SK-N-SH (cell line): ENCODE measurements at regions not wholly inside any gene's neighbourhood (a gene's known extent, or its start where the extent isn't known, plus 50 kb on each side); places are given as distances from the start of the nearest gene placed in this dataset.

Experiments
- CTCF ChIA-PET: fragments of 300-600, 350-600 bp; formaldehyde crosslinking; extraction: SDS; loops from one replicate; lab custom pipeline; 2021; lab: Yijun Ruan, JAX
- POLR2A ChIA-PET: fragments of 350-600 bp; sonication (Branson Sonifier 250); formaldehyde crosslinking; extraction: SDS; loops from one replicate; lab custom pipeline; 2020; ENCODE audit warnings: antibody characterized with exemption, inconsistent platforms; lab: Yijun Ruan, JAX
- DNase-seq: peaks from one replicate; pipeline ENCODE4 v3.0.0; 2012
- H2AFZ ChIP-seq: fragments of 200-600 bp; sonication (generic); 2 replicates; pipeline ENCODE4 v1.8.1; 2016; ENCODE audit warnings: antibody characterized with exemption, mild to moderate bottlenecking, low read depth
- H3F3A ChIP-seq: fragments of 200-600 bp; sonication (generic); replicated peaks from 2 replicates; pipeline ENCODE3; 2016; ENCODE audit warnings: antibody characterized with exemption, mild to moderate bottlenecking; ENCODE audit not compliant: insufficient read depth
- H3K27ac ChIP-seq, 2 experiments: fragments of 200-500 bp in 1 of 2; fragments of 200-600 bp in 1 of 2; sonication (Bioruptor generic) in 1 of 2; sonication (generic), shearing (Covaris generic) in 1 of 2; 2 replicates each; pipeline versions ENCODE4 v1.5.1 to v1.6.1; 2014 to 2016; ENCODE audit warnings: low read depth in 2 of 2, inconsistent platforms in 1 of 2, low read length in 1 of 2, mild to moderate bottlenecking in 1 of 2, mixed read lengths in 1 of 2
- H3K27me3 ChIP-seq: fragments of 200-600 bp; sonication (generic), shearing (Covaris generic); 2 replicates; pipeline ENCODE4 v1.6.1; 2016; ENCODE audit warnings: mixed run types; ENCODE audit not compliant: insufficient read depth
- H3K36me3 ChIP-seq, 2 experiments: fragments of 200-500 bp in 1 of 2; fragments of 200-600 bp in 1 of 2; sonication (Bioruptor generic) in 1 of 2; sonication (generic) in 1 of 2; replicated peaks in 1 of 2; 2 replicates each; pipeline versions ENCODE3 to v1.5.1; 2014 to 2016; ENCODE audit warnings: low read length in 1 of 2, mild to moderate bottlenecking in 1 of 2; ENCODE audit not compliant: insufficient read depth in 2 of 2, control insufficient read depth in 1 of 2
- H3K4me1 ChIP-seq, 2 experiments: fragments of 200-500 bp in 1 of 2; fragments of 200-600 bp in 1 of 2; sonication (Bioruptor generic) in 1 of 2; sonication (generic), shearing (Covaris generic) in 1 of 2; 2 replicates each; pipeline versions ENCODE4 v1.5.1 to v1.6.1; 2014 to 2016; ENCODE audit warnings: low read depth in 1 of 2, low read length in 1 of 2, mixed run types in 1 of 2; ENCODE audit not compliant: insufficient read depth in 2 of 2, control insufficient read depth in 1 of 2
- H3K4me2 ChIP-seq: fragments of 200-600 bp; sonication (generic), shearing (Covaris generic); 2 replicates; pipeline ENCODE4 v1.6.1; 2017; ENCODE audit warnings: mixed run types
- H3K4me3 ChIP-seq, 2 experiments: fragments of 200-500 bp in 1 of 2; fragments of 200-600 bp in 1 of 2; sonication (Bioruptor generic) in 1 of 2; sonication (generic), shearing (Covaris generic) in 1 of 2; 2 replicates each; pipeline versions ENCODE4 v1.5.1 to v1.8.1; 2014 to 2016; ENCODE audit warnings: low read depth in 2 of 2, inconsistent platforms in 1 of 2, low read length in 1 of 2, mild to moderate bottlenecking in 1 of 2, mixed read lengths in 1 of 2, moderate library complexity in 1 of 2
- H3K79me2 ChIP-seq: fragments of 200-600 bp; sonication (generic); 2 replicates; pipeline ENCODE4 v1.8.1; 2017; ENCODE audit warnings: mild to moderate bottlenecking; ENCODE audit not compliant: insufficient read depth
- H3K9ac ChIP-seq: fragments of 200-600 bp; sonication (generic); 2 replicates; pipeline ENCODE4 v1.6.1; 2017; ENCODE audit warnings: mixed run types
- H3K9me2 ChIP-seq: fragments of 200-600 bp; sonication (generic); 2 replicates; pipeline ENCODE4 v1.6.1; 2017; ENCODE audit warnings: mixed run types
- H3K9me3 ChIP-seq: fragments of 200-600 bp; sonication (generic); 2 replicates; pipeline ENCODE4 v1.6.1; 2017; ENCODE audit warnings: mixed run types, mild to moderate bottlenecking, moderate library complexity
- H4K20me1 ChIP-seq: fragments of 200-600 bp; sonication (generic); 2 replicates; pipeline ENCODE4 v1.6.1; 2017; ENCODE audit warnings: mild to moderate bottlenecking, mixed run types; ENCODE audit not compliant: insufficient read depth
- CHD2 ChIP-seq: fragments of 150-350 bp; IDR thresholded peaks from 2 replicates; pipeline ENCODE4 v1.6.1; 2018; ENCODE audit warnings: low read length; ENCODE audit not compliant: partially characterized antibody
- ELF1 ChIP-seq: IDR thresholded peaks from 2 replicates; pipeline ENCODE4 v1.4.0; 2012
- EP300 ChIP-seq, 2 experiments: IDR thresholded peaks; 2 replicates each; pipeline versions ENCODE4 v1.4.0 to v1.6.1; 2012; ENCODE audit warnings: borderline replicate concordance in 1 of 2, low read depth in 1 of 2, low read length in 1 of 2
- EZH2phosphoT487 ChIP-seq: fragments of 200-600 bp; sonication (generic); IDR thresholded peaks from 2 replicates; pipeline ENCODE4 v1.6.1; 2017; ENCODE audit warnings: low read depth, mixed run types, mild to moderate bottlenecking, antibody characterized with exemption, moderate library complexity, borderline replicate concordance
- FOSL2 ChIP-seq: IDR thresholded peaks from 2 replicates; pipeline ENCODE4 v1.4.0; 2012; ENCODE audit warnings: low read depth, mild to moderate bottlenecking, moderate library complexity, borderline replicate concordance
- FOXJ3 ChIP-seq: sonication (generic); formaldehyde crosslinking; IDR thresholded peaks from 2 replicates; pipeline ENCODE4 v1.5.1; 2020; ENCODE audit warnings: mild to moderate bottlenecking, missing genetic modification reagents
- GABPA ChIP-seq: IDR thresholded peaks from 2 replicates; pipeline ENCODE4 v1.4.0; 2012; ENCODE audit warnings: low read depth, mild to moderate bottlenecking
- MEF2A ChIP-seq: IDR thresholded peaks from 2 replicates; pipeline ENCODE4 v1.4.0; 2012; ENCODE audit warnings: low read depth, borderline replicate concordance
- MXI1 ChIP-seq: IDR thresholded peaks from 2 replicates; pipeline ENCODE4 v1.6.1; 2012; ENCODE audit warnings: mild to moderate bottlenecking, low read depth, low read length, improper control_type of control experiment
- NFIC ChIP-seq: IDR thresholded peaks from 2 replicates; pipeline ENCODE4 v1.4.0; 2012; ENCODE audit warnings: borderline replicate concordance
- POLR2AphosphoS5 ChIP-seq: IDR thresholded peaks from 2 replicates; pipeline ENCODE4 v1.6.1; 2012; ENCODE audit warnings: low read depth, low read length
- RAD21 ChIP-seq: IDR thresholded peaks from 2 replicates; pipeline ENCODE4 v1.6.1; 2012; ENCODE audit warnings: mild to moderate bottlenecking, low read length
- RCOR1 ChIP-seq: fragments of 150-350 bp; IDR thresholded peaks from 2 replicates; pipeline ENCODE4 v1.6.1; 2017; ENCODE audit warnings: antibody characterized with exemption, low read length
- RXRA ChIP-seq: IDR thresholded peaks from 2 replicates; pipeline ENCODE4 v1.4.0; 2012; ENCODE audit warnings: low read depth, mild to moderate bottlenecking, borderline replicate concordance
- SMC3 ChIP-seq: IDR thresholded peaks from 2 replicates; pipeline ENCODE4 v1.6.1; 2012; ENCODE audit warnings: low read depth, low read length, improper control_type of control experiment
- TCF12 ChIP-seq: IDR thresholded peaks from 2 replicates; pipeline ENCODE4 v1.4.0; 2012
- WGBS: methylation state at CpG from one replicate; pipeline ENCODE4 v1.1.6; 2017; ENCODE audit warnings: low lambda C conversion rate; 5-methylcytosine and 5-hydroxymethylcytosine counted together
- TF ChIP-seq, protein P1 (sequence below): IDR thresholded peaks from 2 replicates; pipeline ENCODE4; 2012
- TF ChIP-seq, protein P2 (sequence below): IDR thresholded peaks from 2 replicates; pipeline ENCODE4 v1.4.0; 2012; ENCODE audit warnings: low read depth
- TF ChIP-seq, protein P3 (sequence below): fragments of 200-600 bp; sonication (generic); IDR thresholded peaks from 2 replicates; pipeline ENCODE4 v1.6.1; 2017; ENCODE audit warnings: antibody characterized with exemption, mild to moderate bottlenecking, moderate library complexity
- TF ChIP-seq, protein P4 (sequence below): IDR thresholded peaks from 2 replicates; pipeline ENCODE4 v1.4.0; 2012; ENCODE audit warnings: low read depth, borderline replicate concordance

DNA sequence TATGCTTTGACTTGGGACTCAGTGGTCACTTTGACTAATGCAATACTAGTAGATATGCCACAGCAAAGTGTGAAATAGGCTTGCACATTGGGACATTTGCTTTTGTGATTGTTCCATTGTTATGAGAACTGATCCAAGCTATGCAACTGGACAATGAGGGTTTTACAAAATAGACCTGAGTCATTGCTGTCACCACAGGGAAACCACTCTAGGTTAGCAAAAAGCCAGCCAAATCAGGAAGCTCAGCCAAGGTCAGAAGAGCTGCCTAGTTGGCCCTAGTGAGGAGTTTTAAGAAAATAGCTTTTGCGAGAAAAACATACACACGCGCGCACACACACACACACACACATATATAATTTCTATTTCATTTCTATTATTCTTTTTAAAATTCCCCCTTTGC lies 452.4 kb upstream of the CDH7 start (continued):
- TF ChIP-seq, protein P1, sequence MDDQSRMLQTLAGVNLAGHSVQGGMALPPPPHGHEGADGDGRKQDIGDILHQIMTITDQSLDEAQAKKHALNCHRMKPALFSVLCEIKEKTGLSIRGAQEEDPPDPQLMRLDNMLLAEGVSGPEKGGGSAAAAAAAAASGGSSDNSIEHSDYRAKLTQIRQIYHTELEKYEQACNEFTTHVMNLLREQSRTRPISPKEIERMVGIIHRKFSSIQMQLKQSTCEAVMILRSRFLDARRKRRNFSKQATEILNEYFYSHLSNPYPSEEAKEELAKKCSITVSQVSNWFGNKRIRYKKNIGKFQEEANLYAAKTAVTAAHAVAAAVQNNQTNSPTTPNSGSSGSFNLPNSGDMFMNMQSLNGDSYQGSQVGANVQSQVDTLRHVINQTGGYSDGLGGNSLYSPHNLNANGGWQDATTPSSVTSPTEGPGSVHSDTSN: no peak
- TF ChIP-seq, protein P2, sequence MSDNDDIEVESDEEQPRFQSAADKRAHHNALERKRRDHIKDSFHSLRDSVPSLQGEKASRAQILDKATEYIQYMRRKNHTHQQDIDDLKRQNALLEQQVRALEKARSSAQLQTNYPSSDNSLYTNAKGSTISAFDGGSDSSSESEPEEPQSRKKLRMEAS: no peak

DNA sequence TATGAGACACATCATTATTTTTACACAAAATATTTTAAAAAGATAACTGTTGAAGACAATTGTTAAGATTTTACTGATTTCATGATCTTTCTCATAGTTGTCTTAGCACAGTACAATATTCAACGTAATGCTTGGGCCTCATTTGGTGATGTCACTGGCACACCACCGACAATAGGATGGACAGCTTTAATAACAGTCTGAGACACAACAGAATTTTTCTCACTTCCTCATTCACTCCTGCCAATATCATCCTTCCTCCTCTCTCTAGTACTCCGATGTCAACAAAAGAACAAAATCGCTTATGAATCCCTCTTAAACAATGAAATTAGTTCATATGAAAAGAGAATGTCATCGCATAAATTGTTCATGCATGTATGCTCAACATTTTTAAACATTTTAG lies 461.9 kb upstream of the CDH7 start:
- H4K20me1 ChIP-seq: no peaks in the 10 kb centered on the region
- no peaks in the 10 kb centered on the region for H3K9me3 ChIP-seq
- TF ChIP-seq MEF2A: no peak
- TF ChIP-seq TCF12: no peak
- no peak for TF ChIP-seq NFIC
- no peak for TF ChIP-seq FOXJ3
- no peak for TF ChIP-seq RCOR1
- TF ChIP-seq RXRA: no peak
- TF ChIP-seq, protein P2: no peak
- no peak for TF ChIP-seq MXI1
- TF ChIP-seq CHD2: no peak
- TF ChIP-seq POLR2AphosphoS5: no peak
- no peak for TF ChIP-seq EP300 (IDR thresholded peaks at IDR 0.05; ENCODE audit: borderline replicate concordance in 1 of 2, low read depth in 1 of 2, low read length in 1 of 2)
- no peak for TF ChIP-seq GABPA
- no peak for TF ChIP-seq EZH2phosphoT487
- TF ChIP-seq, protein P3, sequence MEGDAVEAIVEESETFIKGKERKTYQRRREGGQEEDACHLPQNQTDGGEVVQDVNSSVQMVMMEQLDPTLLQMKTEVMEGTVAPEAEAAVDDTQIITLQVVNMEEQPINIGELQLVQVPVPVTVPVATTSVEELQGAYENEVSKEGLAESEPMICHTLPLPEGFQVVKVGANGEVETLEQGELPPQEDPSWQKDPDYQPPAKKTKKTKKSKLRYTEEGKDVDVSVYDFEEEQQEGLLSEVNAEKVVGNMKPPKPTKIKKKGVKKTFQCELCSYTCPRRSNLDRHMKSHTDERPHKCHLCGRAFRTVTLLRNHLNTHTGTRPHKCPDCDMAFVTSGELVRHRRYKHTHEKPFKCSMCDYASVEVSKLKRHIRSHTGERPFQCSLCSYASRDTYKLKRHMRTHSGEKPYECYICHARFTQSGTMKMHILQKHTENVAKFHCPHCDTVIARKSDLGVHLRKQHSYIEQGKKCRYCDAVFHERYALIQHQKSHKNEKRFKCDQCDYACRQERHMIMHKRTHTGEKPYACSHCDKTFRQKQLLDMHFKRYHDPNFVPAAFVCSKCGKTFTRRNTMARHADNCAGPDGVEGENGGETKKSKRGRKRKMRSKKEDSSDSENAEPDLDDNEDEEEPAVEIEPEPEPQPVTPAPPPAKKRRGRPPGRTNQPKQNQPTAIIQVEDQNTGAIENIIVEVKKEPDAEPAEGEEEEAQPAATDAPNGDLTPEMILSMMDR: no peak
- TF ChIP-seq, protein P4, sequence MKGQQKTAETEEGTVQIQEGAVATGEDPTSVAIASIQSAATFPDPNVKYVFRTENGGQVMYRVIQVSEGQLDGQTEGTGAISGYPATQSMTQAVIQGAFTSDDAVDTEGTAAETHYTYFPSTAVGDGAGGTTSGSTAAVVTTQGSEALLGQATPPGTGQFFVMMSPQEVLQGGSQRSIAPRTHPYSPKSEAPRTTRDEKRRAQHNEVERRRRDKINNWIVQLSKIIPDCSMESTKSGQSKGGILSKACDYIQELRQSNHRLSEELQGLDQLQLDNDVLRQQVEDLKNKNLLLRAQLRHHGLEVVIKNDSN: no peak
- no peak for TF ChIP-seq SMC3
- TF ChIP-seq ELF1: no peak
- TF ChIP-seq RAD21: no peak
- no peak for TF ChIP-seq FOSL2
- H3K9ac ChIP-seq: no peak overlapping the region
- no peak for DNase-seq
- no peaks in the 10 kb centered on the region for H3K79me2 ChIP-seq
- no peaks in the 10 kb centered on the region for H3K36me3 ChIP-seq
- no peak overlapping the region for H3K27ac ChIP-seq
- no peaks in the 10 kb centered on the region for H3K4me1 ChIP-seq
- 50% methylated on average over 5 of the region's 5 CpGs for WGBS
- ChIA-PET POLR2A (no interaction called here), CTCF (no interaction called here)
- no peak overlapping the region for H3K4me2 ChIP-seq
- H3K27me3 ChIP-seq: no peaks in the 10 kb centered on the region
- no peaks in the 10 kb centered on the region for H3K9me2 ChIP-seq
- no peak overlapping the region for H3K4me3 ChIP-seq
- no peaks in the 10 kb centered on the region for H3F3A ChIP-seq
- no peak overlapping the region for H2AFZ ChIP-seq
